ENCODE measurements at regions not wholly inside any gene's neighbourhood (a gene's known extent, or its start where the extent isn't known, plus 50 kb on each side); places are given as distances from the start of the nearest gene placed in this dataset.
"Not testable (repeated sequence)": the region's sequence is repeated elsewhere in the genome, so short reads cannot be mapped to it uniquely, and the experiment has no call there.

- not testable (repeated sequence) for H3K4me3 Mint-ChIP-seq; H3K9me3 Mint-ChIP-seq; H3K27me3 Mint-ChIP-seq (ENCODE audit: low read depth); DNase-seq; H3K36me3 Mint-ChIP-seq (ENCODE audit: insufficient read depth); H3K4me1 Mint-ChIP-seq (ENCODE audit: low read depth)
- peak; percentile 91 to 92 for ATAC-seq
Observed at GRCh38 chr1:206256935-206257334, 53.6 kb downstream of the SRGAP2 start.

GRCh38 chr1:206261473-206261872 lies 58.1 kb downstream of the SRGAP2 start:
- H3K9me3 Mint-ChIP-seq; H3K4me3 Mint-ChIP-seq; H3K4me1 Mint-ChIP-seq (ENCODE audit: low read depth); H3K36me3 Mint-ChIP-seq (ENCODE audit: insufficient read depth); ATAC-seq; H3K27me3 Mint-ChIP-seq (ENCODE audit: low read depth); DNase-seq: not testable (repeated sequence)

GRCh38 chr1:206262424-206262823 lies 59.1 kb downstream of the SRGAP2 start:
- not testable (repeated sequence) for H3K4me3 Mint-ChIP-seq; H3K27me3 Mint-ChIP-seq (ENCODE audit: low read depth); H3K9me3 Mint-ChIP-seq; ATAC-seq; H3K4me1 Mint-ChIP-seq (ENCODE audit: low read depth); DNase-seq; H3K36me3 Mint-ChIP-seq (ENCODE audit: insufficient read depth)

GRCh38 chr1:206264916-206265315 lies 61.6 kb downstream of the SRGAP2 start:
- not testable (repeated sequence) for H3K9me3 Mint-ChIP-seq; H3K27me3 Mint-ChIP-seq (ENCODE audit: low read depth); H3K36me3 Mint-ChIP-seq (ENCODE audit: insufficient read depth); ATAC-seq; H3K4me1 Mint-ChIP-seq (ENCODE audit: low read depth); H3K4me3 Mint-ChIP-seq; DNase-seq

- H3K4me3 Mint-ChIP-seq; H3K36me3 Mint-ChIP-seq (ENCODE audit: insufficient read depth); H3K4me1 Mint-ChIP-seq (ENCODE audit: low read depth); H3K9me3 Mint-ChIP-seq; ATAC-seq; H3K27me3 Mint-ChIP-seq (ENCODE audit: low read depth); DNase-seq: not testable (repeated sequence)
Observed at GRCh38 chr1:206271153-206271552, 67.8 kb downstream of the SRGAP2 start.

GRCh38 chr1:206273104-206273503 lies 69.8 kb downstream of the SRGAP2 start:
- not testable (repeated sequence) for H3K4me3 Mint-ChIP-seq; H3K9me3 Mint-ChIP-seq; H3K4me1 Mint-ChIP-seq (ENCODE audit: low read depth); DNase-seq; H3K27me3 Mint-ChIP-seq (ENCODE audit: low read depth); H3K36me3 Mint-ChIP-seq (ENCODE audit: insufficient read depth); ATAC-seq

- not testable (repeated sequence) for ATAC-seq; H3K36me3 Mint-ChIP-seq (ENCODE audit: insufficient read depth); DNase-seq
Observed at GRCh38 chr1:206276143-206276542, 72.8 kb downstream of the SRGAP2 start.

GRCh38 chr1:206278683-206279082 lies 75.3 kb downstream of the SRGAP2 start:
- not testable (repeated sequence) for H3K36me3 Mint-ChIP-seq (ENCODE audit: insufficient read depth); H3K4me1 Mint-ChIP-seq (ENCODE audit: low read depth); DNase-seq; H3K27me3 Mint-ChIP-seq (ENCODE audit: low read depth); ATAC-seq; H3K4me3 Mint-ChIP-seq; H3K9me3 Mint-ChIP-seq

More at GRCh38 chr1:206276143-206276542, 72.8 kb downstream of the SRGAP2 start:
- not testable (repeated sequence) for H3K4me3 Mint-ChIP-seq; H3K27me3 Mint-ChIP-seq (ENCODE audit: low read depth); H3K4me1 Mint-ChIP-seq (ENCODE audit: low read depth); H3K9me3 Mint-ChIP-seq

- not testable (repeated sequence) for H3K9me3 Mint-ChIP-seq; H3K36me3 Mint-ChIP-seq (ENCODE audit: insufficient read depth); DNase-seq; H3K27me3 Mint-ChIP-seq (ENCODE audit: low read depth); H3K4me1 Mint-ChIP-seq (ENCODE audit: low read depth); ATAC-seq; H3K4me3 Mint-ChIP-seq
Observed at GRCh38 chr1:206280683-206281082, 77.3 kb downstream of the SRGAP2 start.

- not testable (repeated sequence) for H3K4me3 Mint-ChIP-seq; H3K36me3 Mint-ChIP-seq (ENCODE audit: insufficient read depth); DNase-seq; H3K27me3 Mint-ChIP-seq (ENCODE audit: low read depth); H3K4me1 Mint-ChIP-seq (ENCODE audit: low read depth); H3K9me3 Mint-ChIP-seq
- ATAC-seq = peak; percentile 90 to 91
Observed at GRCh38 chr1:206281912-206282654, 78.7 kb downstream of the SRGAP2 start.

GRCh38 chr1:206285024-206285960 lies 82.0 kb downstream of the SRGAP2 start:
- DNase-seq; H3K36me3 Mint-ChIP-seq (ENCODE audit: insufficient read depth); H3K4me1 Mint-ChIP-seq (ENCODE audit: low read depth); H3K9me3 Mint-ChIP-seq; H3K4me3 Mint-ChIP-seq; ATAC-seq; H3K27me3 Mint-ChIP-seq (ENCODE audit: low read depth): not testable (repeated sequence)

GRCh38 chr1:206287759-206288158 lies 84.4 kb downstream of the SRGAP2 start:
- not testable (repeated sequence) for H3K4me1 Mint-ChIP-seq (ENCODE audit: low read depth); DNase-seq; ATAC-seq; H3K27me3 Mint-ChIP-seq (ENCODE audit: low read depth); H3K9me3 Mint-ChIP-seq; H3K36me3 Mint-ChIP-seq (ENCODE audit: insufficient read depth)
- peak overlapping the region; percentile 60 for H3K4me3 Mint-ChIP-seq

- not testable (repeated sequence) for H3K4me1 Mint-ChIP-seq (ENCODE audit: low read depth); DNase-seq; H3K9me3 Mint-ChIP-seq; H3K36me3 Mint-ChIP-seq (ENCODE audit: insufficient read depth); H3K27me3 Mint-ChIP-seq (ENCODE audit: low read depth); H3K4me3 Mint-ChIP-seq
- ATAC-seq = peak; percentile 52 to 69
Observed at GRCh38 chr1:206288453-206288852, 85.1 kb downstream of the SRGAP2 start.

GRCh38 chr1:206297145-206298031 lies 94.0 kb downstream of the SRGAP2 start:
- H3K27me3 Mint-ChIP-seq (ENCODE audit: low read depth); H3K9me3 Mint-ChIP-seq; ATAC-seq; H3K4me1 Mint-ChIP-seq (ENCODE audit: low read depth); H3K36me3 Mint-ChIP-seq (ENCODE audit: insufficient read depth); DNase-seq; H3K4me3 Mint-ChIP-seq: not testable (repeated sequence)
